Parathyroid adenoma (tissue), 2 donors: ENCODE measurements at regions not wholly inside any gene's neighbourhood (a gene's known extent, or its start where the extent isn't known, plus 50 kb on each side); places are given as distances from the start of the nearest gene placed in this dataset.

Experiments
- H2AFZ ChIP-seq: fragments of 300-600 bp; sonication (generic); one replicate; pipeline ENCODE4 v1.7.0; 2017; ENCODE audit warnings: antibody characterized with exemption, mild to moderate bottlenecking
- H3K27ac ChIP-seq: fragments of 300-600 bp; sonication (generic); one replicate; pipeline ENCODE4 v1.7.0; 2017
- H3K27me3 ChIP-seq: fragments of 300-600 bp; sonication (generic); one replicate; pipeline ENCODE4 v1.7.0; 2017; ENCODE audit warnings: low read length; ENCODE audit not compliant: control insufficient read depth, insufficient read depth
- H3K36me3 ChIP-seq: fragments of 300-600 bp; sonication (generic); one replicate; pipeline ENCODE4 v1.7.0; 2017; ENCODE audit warnings: low read length; ENCODE audit not compliant: control insufficient read depth, insufficient read depth
- H3K4me1 ChIP-seq: fragments of 300-600 bp; sonication (generic); one replicate; pipeline ENCODE4 v1.7.0; 2017; ENCODE audit warnings: control low read depth
- H3K4me2 ChIP-seq: fragments of 300-600 bp; sonication (generic); one replicate; pipeline ENCODE4 v1.7.0; 2017; ENCODE audit warnings: low read length
- H3K4me3 ChIP-seq: fragments of 300-600 bp; sonication (generic); one replicate; pipeline ENCODE4 v1.7.0; 2017; ENCODE audit warnings: low read depth, low read length
- H3K79me2 ChIP-seq: fragments of 300-600 bp; sonication (generic); one replicate; pipeline ENCODE4 v1.7.0; 2017; ENCODE audit warnings: control low read depth
- H3K9ac ChIP-seq: fragments of 300-600 bp; sonication (generic); one replicate; pipeline ENCODE4 v1.7.0; 2017; ENCODE audit warnings: mild to moderate bottlenecking
- H3K9me3 ChIP-seq: fragments of 300-600 bp; sonication (generic); one replicate; pipeline ENCODE4 v1.7.0; 2017; ENCODE audit warnings: low read length; ENCODE audit not compliant: control insufficient read depth
- TF ChIP-seq, protein P1 (sequence below): fragments of 300-600 bp; sonication (generic); IDR thresholded peaks from one replicate; pipeline ENCODE4 v1.7.0; 2017; ENCODE audit warnings: antibody characterized with exemption, mild to moderate bottlenecking
- donor health status: primary hyperparathyroidism.

DNA sequence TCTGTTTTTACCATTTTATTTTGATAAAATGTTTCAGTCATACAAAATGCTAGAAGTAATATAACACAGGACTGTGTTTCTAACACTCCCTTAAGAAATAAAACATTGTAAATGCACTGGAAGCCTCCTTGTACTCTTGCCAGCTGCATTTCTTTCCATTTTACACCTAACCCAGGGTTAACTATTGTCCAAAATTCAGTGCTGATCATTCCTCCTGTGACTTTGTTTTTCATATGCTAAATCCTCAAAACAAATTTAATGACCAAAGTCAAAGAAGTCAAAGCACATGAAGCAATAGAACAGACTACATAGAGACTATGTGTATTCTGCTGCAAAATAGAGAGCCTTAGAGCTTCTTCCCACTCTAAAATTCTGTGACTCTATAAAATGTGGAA, 420.3 kb upstream of the PRICKLE1 start:
- H3K9me3 ChIP-seq: no peaks in the 10 kb centered on the region

DNA sequence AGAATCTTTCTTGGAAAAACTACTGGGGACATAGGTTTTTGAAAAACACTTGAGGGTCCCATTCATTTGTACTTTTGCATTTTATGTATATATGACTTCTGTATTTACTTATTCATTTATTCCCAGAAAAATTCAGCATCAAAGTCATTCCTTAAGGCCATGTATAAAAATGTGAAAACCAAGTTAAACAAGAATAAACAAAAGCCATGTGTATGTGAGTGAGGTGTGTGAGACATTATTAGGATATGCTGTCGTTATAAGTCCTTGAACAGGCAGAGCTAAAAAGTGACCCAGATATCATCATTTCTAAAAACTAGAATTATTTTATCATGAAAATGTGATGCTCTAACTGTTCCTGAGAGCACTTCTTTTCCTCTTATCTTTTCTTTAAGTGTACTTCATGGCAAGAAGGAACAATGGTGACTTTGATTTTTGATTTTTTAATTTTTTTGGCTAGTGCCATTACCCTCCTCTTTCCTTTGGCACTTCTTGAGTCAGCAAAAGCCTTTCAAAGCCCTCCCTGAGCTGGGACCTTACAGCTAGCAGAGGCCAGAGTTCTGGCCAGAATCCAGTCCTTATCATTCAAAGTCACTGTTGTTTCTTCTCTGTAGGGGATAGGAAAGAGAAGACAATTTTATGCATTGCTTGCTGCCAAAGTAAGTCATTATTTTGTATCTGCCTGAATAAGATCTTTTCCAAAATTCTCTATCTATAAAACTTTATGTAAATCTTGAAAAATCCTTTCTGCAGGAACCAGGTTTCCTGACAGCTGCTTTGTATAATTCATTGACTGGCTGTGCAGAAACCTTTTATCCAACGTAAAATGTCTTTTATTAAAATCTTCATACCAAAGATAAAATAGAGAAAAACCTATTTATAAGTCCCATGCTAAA, 419.7 kb upstream of the PRICKLE1 start:
- Histone ChIP-seq H2AFZ (no peak overlapping the region), H3K4me2 (no peak overlapping the region), H3K36me3 (no peaks in the 10 kb centered on the region), H3K27ac (no peak overlapping the region), H3K79me2 (no peaks in the 10 kb centered on the region), H3K4me1 (no peaks in the 10 kb centered on the region), H3K27me3 (no peaks in the 10 kb centered on the region), H3K9me3 (no peaks in the 10 kb centered on the region), H3K4me3 (no peak overlapping the region), H3K9ac (no peak overlapping the region)
- TF ChIP-seq, protein P1, sequence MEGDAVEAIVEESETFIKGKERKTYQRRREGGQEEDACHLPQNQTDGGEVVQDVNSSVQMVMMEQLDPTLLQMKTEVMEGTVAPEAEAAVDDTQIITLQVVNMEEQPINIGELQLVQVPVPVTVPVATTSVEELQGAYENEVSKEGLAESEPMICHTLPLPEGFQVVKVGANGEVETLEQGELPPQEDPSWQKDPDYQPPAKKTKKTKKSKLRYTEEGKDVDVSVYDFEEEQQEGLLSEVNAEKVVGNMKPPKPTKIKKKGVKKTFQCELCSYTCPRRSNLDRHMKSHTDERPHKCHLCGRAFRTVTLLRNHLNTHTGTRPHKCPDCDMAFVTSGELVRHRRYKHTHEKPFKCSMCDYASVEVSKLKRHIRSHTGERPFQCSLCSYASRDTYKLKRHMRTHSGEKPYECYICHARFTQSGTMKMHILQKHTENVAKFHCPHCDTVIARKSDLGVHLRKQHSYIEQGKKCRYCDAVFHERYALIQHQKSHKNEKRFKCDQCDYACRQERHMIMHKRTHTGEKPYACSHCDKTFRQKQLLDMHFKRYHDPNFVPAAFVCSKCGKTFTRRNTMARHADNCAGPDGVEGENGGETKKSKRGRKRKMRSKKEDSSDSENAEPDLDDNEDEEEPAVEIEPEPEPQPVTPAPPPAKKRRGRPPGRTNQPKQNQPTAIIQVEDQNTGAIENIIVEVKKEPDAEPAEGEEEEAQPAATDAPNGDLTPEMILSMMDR: no peak

More for the DNA sequence above, 420.3 kb upstream of the PRICKLE1 start:
- Histone ChIP-seq H3K4me3 (no peak overlapping the region), H3K9ac (no peak overlapping the region), H3K4me1 (no peaks in the 10 kb centered on the region), H3K79me2 (no peaks in the 10 kb centered on the region), H3K27ac (no peak overlapping the region), H2AFZ (no peak overlapping the region), H3K4me2 (no peak overlapping the region), H3K36me3 (no peaks in the 10 kb centered on the region), H3K27me3 (no peaks in the 10 kb centered on the region)
- TF ChIP-seq, protein P1: no peak

DNA sequence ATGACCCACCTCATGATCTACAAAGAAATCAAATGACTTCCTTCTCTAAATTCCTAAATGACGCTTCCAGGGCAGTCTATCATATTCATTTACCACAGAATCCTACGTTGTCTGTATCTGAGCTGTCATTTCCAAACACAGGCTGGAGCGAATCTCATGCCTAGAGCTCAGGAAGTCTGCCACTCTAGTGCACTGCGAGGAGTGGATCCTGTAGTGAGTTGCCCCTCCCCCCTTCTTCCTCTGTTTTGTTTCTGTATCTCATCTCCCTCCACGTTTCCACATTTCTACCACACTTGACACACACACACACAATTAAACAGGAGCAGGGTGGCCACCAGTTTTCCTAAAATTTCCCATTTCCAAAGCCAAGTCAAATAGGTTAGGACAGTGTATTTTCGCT, 415.4 kb upstream of the PRICKLE1 start:
- no peaks in the 10 kb centered on the region for H3K79me2 ChIP-seq
- H3K4me2 ChIP-seq: no peak overlapping the region
- H3K27me3 ChIP-seq: no peaks in the 10 kb centered on the region
- no peaks in the 10 kb centered on the region for H3K4me1 ChIP-seq
- no peaks in the 10 kb centered on the region for H3K36me3 ChIP-seq
- no peaks in the 10 kb centered on the region for H3K9me3 ChIP-seq
- no peak overlapping the region for H3K27ac ChIP-seq
- no peak overlapping the region for H3K4me3 ChIP-seq
- no peak overlapping the region for H2AFZ ChIP-seq
- H3K9ac ChIP-seq: no peak overlapping the region
- TF ChIP-seq, protein P1: no peak

DNA sequence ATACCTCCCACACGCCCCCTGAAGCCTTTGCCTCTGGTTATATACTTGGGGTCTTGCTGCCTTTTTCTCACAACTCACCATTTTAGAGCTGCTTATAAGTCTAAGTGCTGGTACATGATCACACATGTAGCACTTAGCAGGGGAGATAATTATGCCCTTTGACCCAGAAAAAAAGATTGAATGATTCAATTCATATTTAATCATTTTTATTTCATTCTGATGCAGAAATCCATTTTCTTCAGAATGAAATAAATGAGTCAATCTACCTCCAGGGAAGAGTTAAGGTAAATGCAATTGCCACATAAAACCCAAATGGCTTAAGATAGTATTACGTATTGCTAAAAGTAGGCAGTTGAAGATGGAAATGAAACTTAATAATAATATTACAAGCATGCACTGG, 414.6 kb upstream of the PRICKLE1 start:
- no peak overlapping the region for H2AFZ ChIP-seq
- no peaks in the 10 kb centered on the region for H3K27me3 ChIP-seq
- TF ChIP-seq, protein P1: no peak
- no peak overlapping the region for H3K4me2 ChIP-seq
- no peaks in the 10 kb centered on the region for H3K9me3 ChIP-seq
- no peaks in the 10 kb centered on the region for H3K36me3 ChIP-seq
- H3K79me2 ChIP-seq: no peaks in the 10 kb centered on the region
- no peaks in the 10 kb centered on the region for H3K4me1 ChIP-seq
- no peak overlapping the region for H3K4me3 ChIP-seq
- H3K9ac ChIP-seq: no peak overlapping the region
- no peak overlapping the region for H3K27ac ChIP-seq
